Ecto neural progenitor cell (in vitro differentiated cells): ENCODE measurements at regions not wholly inside any gene's neighbourhood (a gene's known extent, or its start where the extent isn't known, plus 50 kb on each side); places are given as distances from the start of the nearest gene placed in this dataset.

ENCODE experiments used
- DNase-seq: peaks from one replicate; pipeline ENCODE4 v3.0.0-alpha.2; 2018; ENCODE audit warnings: low spot score

GRCh38 chr12:63232896-63233295 is 81.9 kb upstream of the AVPR1A start:
- DNase-seq, result no peak

- DNase-seq, result no peak
Observed at GRCh38 chr12:63228853-63229252, 77.9 kb upstream of the AVPR1A start.

GRCh38 chr12:63226792-63227463 is 75.9 kb upstream of the AVPR1A start:
- DNase-seq, result no peak

- no peak for DNase-seq
Observed at GRCh38 chr12:63224396-63224795, 73.4 kb upstream of the AVPR1A start.

GRCh38 chr12:63223128-63223527 is 72.1 kb upstream of the AVPR1A start:
- DNase-seq, result no peak

- no peak for DNase-seq
Observed at GRCh38 chr12:63222582-63222981, 71.6 kb upstream of the AVPR1A start.

- no peak for DNase-seq
Observed at GRCh38 chr12:63220921-63221320, 69.9 kb upstream of the AVPR1A start.

- DNase-seq, result no peak
Observed at GRCh38 chr12:63212316-63212715, 61.3 kb upstream of the AVPR1A start.

- no peak for DNase-seq
Observed at GRCh38 chr12:63208956-63209355, 58.0 kb upstream of the AVPR1A start.

GRCh38 chr12:63206909-63207308 is 55.9 kb upstream of the AVPR1A start:
- no peak for DNase-seq

GRCh38 chr12:63206494-63206893 is 55.5 kb upstream of the AVPR1A start:
- DNase-seq, result no peak
